ENCODE measurements at regions not wholly inside any gene's neighbourhood (a gene's known extent, or its start where the extent isn't known, plus 50 kb on each side); places are given as distances from the start of the nearest gene placed in this dataset.

GRCh38 chr10:111525696-111526095 is 448.9 kb downstream of the ADRA2A start:
- TF ChIP-seq FOSL2 (IDR thresholded peaks at IDR 0.05), result no peak
- TF ChIP-seq FOSL2 (CRISPR knock-in tag; IDR thresholded peaks at IDR 0.05), result no peak
- TF ChIP-seq CBX8 (IDR thresholded peaks at IDR 0.05), result no peak
- TF ChIP-seq CTCF (IDR thresholded peaks at IDR 0.05), result no peak
- no peak for TF ChIP-seq HDAC2 (IDR thresholded peaks at IDR 0.05)
- TF ChIP-seq EP300 (IDR thresholded peaks at IDR 0.05), result no peak
